Natural killer cell (primary cell): ENCODE measurements at regions not wholly inside any gene's neighbourhood (a gene's known extent, or its start where the extent isn't known, plus 50 kb on each side); places are given as distances from the start of the nearest gene placed in this dataset.

Experiments used
- ATAC-seq, 3 donors: fragments of 150-1000 bp in 2 of 3; fragments of 200-7000 bp in 1 of 3; cut with Tn5 transposase; 1 replicate in 1 of 3; 2 replicates in 2 of 3; pipeline ENCODE4 v1.10.0; 2021; ENCODE audit warnings: mild to moderate bottlenecking in 2 of 3, moderate library complexity in 2 of 3
- DNase-seq, 2 donors: peaks; one replicate each; pipeline versions ENCODE4 v3.0.0 to v3.0.0-alpha.2; 2013 to 2021; ENCODE audit warnings: mixed read lengths in 1 of 2
- H3K27ac ChIP-seq: one replicate; pipeline ENCODE4 v1.5.1; 2013; ENCODE audit warnings: mild to moderate bottlenecking, low read length
- H3K27me3 ChIP-seq: one replicate; pipeline ENCODE4 v1.6.1; 2013; ENCODE audit warnings: low read length; ENCODE audit not compliant: control insufficient read depth, insufficient read depth
- H3K36me3 ChIP-seq: one replicate; pipeline ENCODE4 v1.6.1; 2013; ENCODE audit warnings: low read length; ENCODE audit not compliant: control insufficient read depth, insufficient read depth
- H3K4me1 ChIP-seq: one replicate; pipeline ENCODE4 v1.6.1; 2013; ENCODE audit warnings: low read length; ENCODE audit not compliant: control insufficient read depth, insufficient read depth
- H3K4me3 ChIP-seq: one replicate; pipeline ENCODE4 v1.5.1; 2013; ENCODE audit warnings: low read length
- H3K9me3 ChIP-seq: one replicate; pipeline ENCODE4 v1.6.1; 2013; ENCODE audit warnings: low read length; ENCODE audit not compliant: control insufficient read depth, insufficient read depth
- H3K27ac Mint-ChIP-seq, 2 donors: one replicate each; pipeline ENCODE4 v1.8.0; 2022; ENCODE audit warnings: mild to moderate bottlenecking in 2 of 2, mixed read lengths in 2 of 2, moderate library complexity in 1 of 2
- H3K27me3 Mint-ChIP-seq, 2 donors: one replicate each; pipeline ENCODE4 v1.8.0; 2022; ENCODE audit warnings: low read depth in 2 of 2, mixed read lengths in 2 of 2
- H3K36me3 Mint-ChIP-seq: one replicate; pipeline ENCODE4 v1.8.0; 2022; ENCODE audit warnings: mixed read lengths
- H3K4me1 Mint-ChIP-seq, 2 donors: one replicate each; pipeline ENCODE4 v1.8.0; 2022; ENCODE audit warnings: mixed read lengths in 2 of 2
- H3K4me3 Mint-ChIP-seq: one replicate; pipeline ENCODE4 v1.8.0; 2022; ENCODE audit warnings: mild to moderate bottlenecking, moderate library complexity, mixed read lengths
- H3K9me3 Mint-ChIP-seq, 2 donors: one replicate each; pipeline ENCODE4 v1.8.0; 2022; ENCODE audit warnings: mixed read lengths in 2 of 2
- WGBS: methylation state at CpG from one replicate; pipeline ENCODE4 v1.1.7; 2013; ENCODE audit warnings: missing lambda C conversion rate; ENCODE audit not compliant: insufficient coverage; 5-methylcytosine and 5-hydroxymethylcytosine counted together
- intact Hi-C: fragments of 100-400 bp; cut with micrococcal nuclease; formaldehyde crosslinking; loops from one replicate; pipeline ENCODE4 v1.14.2; 2022
- TF ChIP-seq, protein P1 (sequence below): fragments of 200-600 bp; IDR thresholded peaks from one replicate; pipeline ENCODE4 v1.8.0; 2022; ENCODE audit warnings: antibody characterized with exemption

DNA sequence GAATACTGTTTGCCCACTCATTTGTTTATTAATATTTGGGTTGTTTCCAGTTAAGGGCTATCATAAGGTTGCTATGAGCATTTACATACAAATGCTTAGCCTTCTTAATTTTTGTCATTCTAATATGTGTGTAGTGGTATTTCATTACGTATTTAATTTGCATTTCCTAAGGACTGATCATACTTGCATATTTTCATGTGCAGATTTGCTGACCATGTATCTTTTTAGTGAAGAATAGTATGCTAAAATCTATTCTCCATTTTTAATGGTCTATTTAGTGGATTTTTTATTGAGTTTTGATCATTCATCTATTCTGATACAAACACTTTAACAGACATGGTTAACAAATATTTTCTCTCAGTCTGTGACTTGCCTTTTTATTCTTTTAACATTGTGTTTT, 949.5 kb downstream of the RAB28 start:
- Histone ChIP-seq H3K36me3 (no peaks in the 10 kb centered on the region), H3K9me3 (no peaks in the 10 kb centered on the region), H3K4me1 (no peaks in the 10 kb centered on the region), H3K27ac (no peak overlapping the region), H3K27me3 (no peaks in the 10 kb centered on the region), H3K4me3 (no peak overlapping the region)
- ATAC-seq (no peak), DNase-seq (no peak)
- Mint-ChIP-seq H3K36me3 (no peaks in the 10 kb centered on the region), H3K27ac (no peak overlapping the region), H3K4me3 (no peak overlapping the region), H3K4me1 (no peaks in the 10 kb centered on the region), H3K27me3 (no peaks in the 10 kb centered on the region), H3K9me3 (peaks cover 11 to 12% of the 10 kb centered on the region in 2 donors)
- TF ChIP-seq, protein P1, sequence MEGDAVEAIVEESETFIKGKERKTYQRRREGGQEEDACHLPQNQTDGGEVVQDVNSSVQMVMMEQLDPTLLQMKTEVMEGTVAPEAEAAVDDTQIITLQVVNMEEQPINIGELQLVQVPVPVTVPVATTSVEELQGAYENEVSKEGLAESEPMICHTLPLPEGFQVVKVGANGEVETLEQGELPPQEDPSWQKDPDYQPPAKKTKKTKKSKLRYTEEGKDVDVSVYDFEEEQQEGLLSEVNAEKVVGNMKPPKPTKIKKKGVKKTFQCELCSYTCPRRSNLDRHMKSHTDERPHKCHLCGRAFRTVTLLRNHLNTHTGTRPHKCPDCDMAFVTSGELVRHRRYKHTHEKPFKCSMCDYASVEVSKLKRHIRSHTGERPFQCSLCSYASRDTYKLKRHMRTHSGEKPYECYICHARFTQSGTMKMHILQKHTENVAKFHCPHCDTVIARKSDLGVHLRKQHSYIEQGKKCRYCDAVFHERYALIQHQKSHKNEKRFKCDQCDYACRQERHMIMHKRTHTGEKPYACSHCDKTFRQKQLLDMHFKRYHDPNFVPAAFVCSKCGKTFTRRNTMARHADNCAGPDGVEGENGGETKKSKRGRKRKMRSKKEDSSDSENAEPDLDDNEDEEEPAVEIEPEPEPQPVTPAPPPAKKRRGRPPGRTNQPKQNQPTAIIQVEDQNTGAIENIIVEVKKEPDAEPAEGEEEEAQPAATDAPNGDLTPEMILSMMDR: no peak
- WGBS: no CpG with 5 or more reads among the region's 1 CpG
- intact Hi-C loops: no loop called here

DNA sequence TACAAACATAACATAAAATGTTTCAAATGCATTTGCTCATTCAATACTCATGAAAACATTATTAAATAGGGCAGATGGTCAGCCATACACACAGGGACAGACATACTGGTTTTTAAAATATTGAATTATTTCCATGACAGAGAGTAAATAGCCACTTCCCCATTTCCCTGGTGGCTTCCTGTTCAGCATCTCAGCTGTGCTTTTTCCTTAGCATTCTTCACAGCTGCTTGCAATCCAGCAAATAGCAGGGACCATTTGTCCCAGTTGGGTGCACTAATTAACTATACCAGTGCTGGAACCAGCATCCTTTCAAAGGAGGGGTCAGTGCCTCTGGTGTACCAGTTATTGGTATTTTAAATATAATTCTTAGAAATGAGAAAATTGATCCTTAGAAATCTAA, 964.7 kb downstream of the RAB28 start:
- Histone ChIP-seq H3K9me3 (peaks cover 16% of the 10 kb centered on the region), H3K36me3 (no peaks in the 10 kb centered on the region), H3K4me1 (no peaks in the 10 kb centered on the region), H3K4me3 (no peak overlapping the region), H3K27ac (no peak overlapping the region), H3K27me3 (no peaks in the 10 kb centered on the region)
- H3K27ac Mint-ChIP-seq: no peak overlapping the region
- intact Hi-C loops: no loop called here
- peaks cover under 1% of the 10 kb centered on the region for H3K36me3 Mint-ChIP-seq
- no peaks in the 10 kb centered on the region for H3K27me3 Mint-ChIP-seq
- TF ChIP-seq, protein P1: no peak
- ATAC-seq: no peak
- DNase-seq: no peak
- peaks cover 16% of the 10 kb centered on the region in 2 donors for H3K9me3 Mint-ChIP-seq
- H3K4me3 Mint-ChIP-seq: no peak overlapping the region
- H3K4me1 Mint-ChIP-seq: no peaks in the 10 kb centered on the region

DNA sequence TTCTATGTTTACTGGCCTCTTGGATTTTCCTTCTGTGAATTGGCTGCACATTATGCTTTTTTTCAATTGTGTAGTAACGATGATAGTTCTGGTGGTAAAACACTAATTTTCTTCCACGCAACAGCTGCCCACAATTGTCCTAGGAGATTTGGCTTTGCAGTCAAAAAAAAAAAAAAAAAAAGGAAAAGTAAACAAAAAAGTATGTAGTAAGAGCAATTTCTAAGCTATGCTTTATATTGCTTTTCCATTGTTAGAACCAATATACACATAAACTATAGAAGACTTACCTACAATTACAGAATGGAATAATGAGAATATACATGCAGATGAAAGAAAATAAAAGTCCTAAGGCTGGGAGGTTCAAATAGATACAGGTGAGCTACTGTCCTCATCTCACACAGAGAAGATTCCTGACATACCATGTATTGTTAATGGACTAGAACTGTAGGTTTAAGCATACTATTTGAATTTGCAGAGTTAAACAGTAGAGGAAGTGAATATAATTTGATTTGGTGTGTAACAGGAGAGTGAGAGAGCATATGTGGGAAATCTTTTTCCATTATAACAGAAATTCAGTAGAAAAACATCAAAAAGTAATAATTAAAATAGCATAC, 976.2 kb downstream of the RAB28 start:
- Histone ChIP-seq H3K27me3 (no peaks in the 10 kb centered on the region), H3K36me3 (no peaks in the 10 kb centered on the region), H3K9me3 (no peaks in the 10 kb centered on the region), H3K4me1 (no peaks in the 10 kb centered on the region), H3K27ac (no peak overlapping the region), H3K4me3 (no peak overlapping the region)
- DNase-seq (no peak), ATAC-seq (no peak)
- 90% methylated on average over 1 of the region's 2 CpGs for WGBS
- intact Hi-C loops: no loop called here
- no peak overlapping the region for H3K27ac Mint-ChIP-seq
- no peak overlapping the region for H3K4me3 Mint-ChIP-seq
- H3K27me3 Mint-ChIP-seq: no peaks in the 10 kb centered on the region
- TF ChIP-seq, protein P1: no peak
- H3K4me1 Mint-ChIP-seq: no peaks in the 10 kb centered on the region
- peaks cover 8 to 10% of the 10 kb centered on the region in 2 donors for H3K9me3 Mint-ChIP-seq
- H3K36me3 Mint-ChIP-seq: no peaks in the 10 kb centered on the region

DNA sequence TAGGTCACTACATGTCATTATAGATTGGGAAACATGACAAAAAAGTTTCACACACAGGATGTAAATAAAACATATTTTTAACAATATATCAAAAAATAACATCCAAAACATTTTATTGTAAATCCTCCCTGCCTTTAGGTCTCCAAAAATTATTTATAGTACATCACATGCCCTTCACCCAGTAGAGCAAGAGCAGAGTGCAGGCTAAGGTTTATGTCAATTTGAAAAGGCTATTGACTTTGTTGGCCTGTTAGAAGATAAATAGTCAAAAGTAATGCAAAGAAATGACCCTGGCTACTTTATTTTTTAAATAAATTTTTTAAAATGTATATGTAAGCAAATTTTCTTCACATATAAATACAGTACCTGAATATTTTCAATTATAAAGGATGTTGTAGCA, 983.7 kb downstream of the RAB28 start:
- TF ChIP-seq, protein P1: no peak
- H3K36me3 Mint-ChIP-seq: no peaks in the 10 kb centered on the region
- Histone ChIP-seq H3K36me3 (no peaks in the 10 kb centered on the region), H3K4me1 (no peaks in the 10 kb centered on the region), H3K27me3 (no peaks in the 10 kb centered on the region), H3K9me3 (no peaks in the 10 kb centered on the region), H3K27ac (no peak overlapping the region), H3K4me3 (no peak overlapping the region)
- intact Hi-C loops: no loop called here
- H3K27me3 Mint-ChIP-seq: no peaks in the 10 kb centered on the region
- DNase-seq (no peak), ATAC-seq (no peak)
- no peaks in the 10 kb centered on the region for H3K4me1 Mint-ChIP-seq
- H3K4me3 Mint-ChIP-seq: no peak overlapping the region
- peaks cover 16% of the 10 kb centered on the region in 2 donors for H3K9me3 Mint-ChIP-seq
- H3K27ac Mint-ChIP-seq: no peak overlapping the region
